H1 (cell line): ENCODE measurements at regions not wholly inside any gene's neighbourhood (a gene's known extent, or its start where the extent isn't known, plus 50 kb on each side); places are given as distances from the start of the nearest gene placed in this dataset.

Experiments used
- BRCA1 ChIP-seq: IDR thresholded peaks from 2 replicates; pipeline ENCODE4 v1.6.1; 2012; ENCODE audit warnings: low read depth, low read length, improper control_type of control experiment
- EGR1 ChIP-seq: IDR thresholded peaks from 2 replicates; pipeline ENCODE4 v1.6.1; 2011; ENCODE audit warnings: low read depth, low read length, borderline replicate concordance
- EP300 ChIP-seq, 2 experiments: IDR thresholded peaks; 1 replicate in 1 of 2; 2 replicates in 1 of 2; pipeline ENCODE4 v1.6.1; 2011 to 2012; ENCODE audit warnings: low read depth in 2 of 2, low read length in 2 of 2, mild to moderate bottlenecking in 2 of 2, borderline replicate concordance in 1 of 2, inconsistent platforms in 1 of 2, moderate library complexity in 1 of 2
- PHF8 ChIP-seq: fragments of 200-600 bp; sonication (generic); conservative IDR thresholded peaks from 2 replicates; pipeline ENCODE4 v1.7.1; 2012; ENCODE audit warnings: low read depth, mild to moderate bottlenecking, inconsistent platforms, low read length, moderate library complexity
- SIX5 ChIP-seq: IDR thresholded peaks from 2 replicates; pipeline ENCODE4 v1.6.1; 2011; ENCODE audit warnings: mild to moderate bottlenecking, low read depth, low read length

GRCh38 chr9:108544866-108545265, 310.9 kb downstream of the ACTL7B start (continued):
- no peak for TF ChIP-seq EGR1
- TF ChIP-seq SIX5: no peak
- no peak for TF ChIP-seq EP300 (IDR thresholded peaks at IDR 0.05; ENCODE audit: borderline replicate concordance in 1 of 2, low read depth in 2 of 2, low read length in 2 of 2)
- no peak for TF ChIP-seq PHF8
- no peak for TF ChIP-seq BRCA1
